Progenitor cell of endocrine pancreas (in vitro differentiated cells): ENCODE measurements at regions not wholly inside any gene's neighbourhood (a gene's known extent, or its start where the extent isn't known, plus 50 kb on each side); places are given as distances from the start of the nearest gene placed in this dataset.

Source experiments
- DNase-seq: peaks from one replicate; pipeline ENCODE4 v3.0.0; 2021; ENCODE audit warnings: low spot score; ENCODE audit not compliant: unreplicated experiment
- H3K27ac Mint-ChIP-seq: 2 replicates; pipeline ENCODE4 v1.8.0; 2021; ENCODE audit warnings: mild to moderate bottlenecking, moderate library complexity, mixed read lengths
- H3K27me3 Mint-ChIP-seq: 2 replicates; pipeline ENCODE4 v1.8.0; 2021; ENCODE audit warnings: mixed read lengths
- H3K36me3 Mint-ChIP-seq: 2 replicates; pipeline ENCODE4 v1.8.0; 2022; ENCODE audit warnings: mixed read lengths; ENCODE audit not compliant: insufficient read depth
- H3K4me1 Mint-ChIP-seq: 2 replicates; pipeline ENCODE4 v1.8.0; 2021; ENCODE audit warnings: low read depth, mixed read lengths
- H3K4me3 Mint-ChIP-seq: 2 replicates; pipeline ENCODE4 v1.8.0; 2021; ENCODE audit warnings: low read depth, mild to moderate bottlenecking, moderate library complexity, mixed read lengths
- H3K9me3 Mint-ChIP-seq: 2 replicates; pipeline ENCODE4 v1.8.0; 2021; ENCODE audit warnings: low read depth, mixed read lengths
- CTCF ChIP-seq: fragments of 200-600 bp; sonication (generic); IDR thresholded peaks from one replicate; pipeline ENCODE4 v1.5.0; 2021; ENCODE audit warnings: antibody characterized with exemption, mild to moderate bottlenecking; ENCODE audit not compliant: unreplicated experiment

DNA sequence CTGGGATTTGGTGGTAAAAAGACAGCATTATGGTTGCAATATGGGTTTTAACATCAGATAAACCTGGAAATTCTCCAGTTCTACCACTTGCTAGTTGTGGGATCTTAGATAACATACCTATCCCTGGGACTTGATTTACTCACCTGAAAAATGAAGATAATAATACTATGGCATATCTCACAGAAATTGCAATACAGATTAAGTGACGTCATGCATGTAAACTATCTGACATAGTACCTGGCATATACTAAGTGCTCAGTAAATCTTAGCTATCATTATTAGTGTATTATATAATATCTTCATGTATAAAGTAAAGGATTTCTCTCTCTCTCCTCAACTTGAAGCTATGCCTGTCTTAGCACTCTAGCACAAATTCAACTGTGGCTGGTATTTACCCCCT, 192.5 kb downstream of the PCDH19 start:
- no peaks in the 10 kb centered on the region for H3K9me3 Mint-ChIP-seq
- no peak overlapping the region for H3K4me3 Mint-ChIP-seq
- no peaks in the 10 kb centered on the region for H3K27me3 Mint-ChIP-seq
- no peaks in the 10 kb centered on the region for H3K36me3 Mint-ChIP-seq
- H3K4me1 Mint-ChIP-seq = peaks cover 6% of the 10 kb centered on the region
- no peak for TF ChIP-seq CTCF
- H3K27ac Mint-ChIP-seq = no peak overlapping the region
- DNase-seq = no peak

- Mint-ChIP-seq H3K4me3 (no peak overlapping the region), H3K4me1 (peaks cover 6% of the 10 kb centered on the region), H3K27ac (peak overlapping the region; percentile 26), H3K27me3 (no peaks in the 10 kb centered on the region), H3K9me3 (peaks cover 6% of the 10 kb centered on the region), H3K36me3 (no peaks in the 10 kb centered on the region)
- TF ChIP-seq CTCF = no peak
- DNase-seq = no peak
These were observed 194.0 kb downstream of the PCDH19 start for GRCh38 chrX:100216083-100216482.

DNA sequence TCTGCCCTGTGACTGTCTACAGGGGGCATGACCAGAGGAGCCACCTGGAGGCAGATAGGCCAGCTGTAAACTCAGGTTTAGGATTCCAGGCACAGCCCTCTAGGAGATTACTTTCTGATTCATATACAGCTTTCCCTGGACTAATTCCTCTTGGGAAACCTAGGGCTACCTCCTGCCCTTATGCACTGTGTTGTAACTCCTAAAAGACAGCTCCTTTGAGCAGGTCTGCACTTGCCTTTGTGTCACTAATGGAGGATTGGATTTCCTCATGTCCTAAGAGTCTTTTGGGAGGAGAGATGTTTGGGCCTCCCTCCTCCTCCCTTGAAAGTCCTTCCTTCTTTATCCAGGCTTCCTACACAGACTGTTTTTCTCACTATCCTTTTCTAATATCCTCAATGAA, 202.0 kb downstream of the PCDH19 start:
- H3K4me3 Mint-ChIP-seq = no peak overlapping the region
- no peaks in the 10 kb centered on the region for H3K27me3 Mint-ChIP-seq
- H3K27ac Mint-ChIP-seq = no peak overlapping the region
- no peaks in the 10 kb centered on the region for H3K36me3 Mint-ChIP-seq
- peaks cover 6% of the 10 kb centered on the region for H3K9me3 Mint-ChIP-seq
- no peak for TF ChIP-seq CTCF
- H3K4me1 Mint-ChIP-seq = no peaks in the 10 kb centered on the region
- no peak for DNase-seq

DNA sequence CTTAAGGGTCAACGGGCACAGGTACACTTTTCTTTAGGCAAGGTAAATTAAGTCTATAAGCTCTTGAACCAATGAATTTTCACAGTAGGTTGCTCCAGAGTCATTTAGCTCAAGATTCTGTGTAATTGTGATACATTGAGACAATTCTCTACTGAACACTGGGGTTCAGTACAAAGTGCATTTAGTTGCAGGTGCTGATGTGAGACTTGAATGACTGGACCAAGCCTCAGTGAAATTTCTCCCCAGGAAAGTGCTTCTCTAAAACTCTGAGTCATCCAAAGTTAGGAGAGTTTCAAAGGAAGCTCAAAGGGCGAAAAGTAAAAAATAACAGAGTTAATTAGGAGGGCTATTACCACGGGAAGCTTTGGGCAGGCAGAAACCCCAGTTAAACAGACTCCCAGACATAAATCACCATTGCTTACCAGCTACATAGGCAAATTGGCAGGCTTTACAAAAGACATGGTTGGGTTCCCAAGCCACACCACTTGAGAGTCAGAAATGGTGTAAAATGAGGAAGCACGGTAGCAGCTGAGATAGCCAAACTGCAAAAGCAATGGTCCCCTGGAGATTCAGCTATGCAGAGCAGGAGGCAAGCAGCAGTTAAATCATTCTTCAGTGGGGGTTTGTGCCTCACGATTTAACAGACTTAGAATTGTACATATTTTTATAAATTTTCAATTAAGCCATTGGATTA, 202.6 kb downstream of the PCDH19 start:
- TF ChIP-seq CTCF = no peak
- DNase-seq = no peak
- no peak overlapping the region for H3K4me3 Mint-ChIP-seq
- H3K27me3 Mint-ChIP-seq = no peaks in the 10 kb centered on the region
- peaks cover 3% of the 10 kb centered on the region for H3K4me1 Mint-ChIP-seq
- no peak overlapping the region for H3K27ac Mint-ChIP-seq
- H3K36me3 Mint-ChIP-seq = no peaks in the 10 kb centered on the region
- H3K9me3 Mint-ChIP-seq = peaks cover 6% of the 10 kb centered on the region

- Mint-ChIP-seq H3K4me3 (no peak overlapping the region), H3K4me1 (peaks cover 10% of the 10 kb centered on the region), H3K36me3 (no peaks in the 10 kb centered on the region), H3K27me3 (no peaks in the 10 kb centered on the region), H3K9me3 (no peaks in the 10 kb centered on the region), H3K27ac (no peak overlapping the region)
- DNase-seq = no peak
- no peak for TF ChIP-seq CTCF
These were observed 205.5 kb downstream of the PCDH19 start for GRCh38 chrX:100204534-100204933.
